ENCODE measurements at regions not wholly inside any gene's neighbourhood (a gene's known extent, or its start where the extent isn't known, plus 50 kb on each side); places are given as distances from the start of the nearest gene placed in this dataset.
"Not testable (repeated sequence)": the region's sequence is repeated elsewhere in the genome, so short reads cannot be mapped to it uniquely, and the experiment has no call there.

DNA sequence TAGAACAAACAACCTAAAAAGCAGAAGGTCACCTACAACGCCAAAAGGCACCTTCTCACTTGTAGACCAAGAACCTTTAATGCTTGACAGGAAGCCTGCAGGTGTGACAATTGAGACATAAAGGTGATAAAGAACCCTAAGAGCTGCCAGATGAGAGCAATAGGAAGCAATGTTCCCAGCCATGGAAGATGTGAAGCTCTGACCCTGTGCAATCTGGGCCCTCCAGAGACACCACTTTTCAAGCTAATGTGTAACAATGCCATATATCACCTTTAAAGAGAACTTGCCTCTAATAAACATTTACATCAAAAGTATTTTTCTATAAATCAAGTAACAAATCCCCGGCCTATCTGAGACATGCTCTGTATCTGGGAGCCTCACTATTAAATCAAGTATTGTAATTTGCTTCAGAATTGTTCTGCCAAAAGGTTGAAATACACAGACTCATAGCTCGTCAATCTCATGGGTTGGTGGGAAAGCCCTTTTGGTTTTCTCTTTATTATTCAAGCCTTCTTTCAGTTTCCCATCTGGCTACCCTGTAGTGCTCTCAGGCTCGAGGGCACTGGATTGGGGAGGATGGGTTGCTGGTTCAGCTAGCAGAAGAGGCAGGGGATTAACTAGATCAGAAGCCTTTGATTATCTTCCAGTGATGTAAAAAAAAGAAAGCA, 368.9 kb downstream of the BUD13 start:
- no peak for DNase-seq

DNA sequence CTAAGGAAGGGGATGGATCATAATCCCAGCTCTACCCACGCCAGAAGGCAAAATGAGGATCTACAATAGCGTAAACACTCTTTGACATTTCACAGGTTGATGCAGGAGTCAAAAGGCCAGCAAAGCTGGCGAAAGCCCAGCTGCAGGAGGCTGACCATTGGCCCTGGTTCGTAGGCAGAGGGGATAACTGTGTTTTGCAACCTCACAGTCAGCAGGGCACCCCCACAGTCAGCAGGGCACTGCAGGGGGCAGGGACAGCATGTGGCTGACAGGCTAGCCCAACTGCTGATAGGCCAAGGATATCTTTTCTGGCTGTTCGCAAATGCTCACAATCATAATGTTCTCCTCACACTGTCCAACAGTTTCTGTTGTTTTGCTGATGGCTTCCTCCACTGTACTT, 372.7 kb downstream of the BUD13 start:
- no peak for DNase-seq

DNA sequence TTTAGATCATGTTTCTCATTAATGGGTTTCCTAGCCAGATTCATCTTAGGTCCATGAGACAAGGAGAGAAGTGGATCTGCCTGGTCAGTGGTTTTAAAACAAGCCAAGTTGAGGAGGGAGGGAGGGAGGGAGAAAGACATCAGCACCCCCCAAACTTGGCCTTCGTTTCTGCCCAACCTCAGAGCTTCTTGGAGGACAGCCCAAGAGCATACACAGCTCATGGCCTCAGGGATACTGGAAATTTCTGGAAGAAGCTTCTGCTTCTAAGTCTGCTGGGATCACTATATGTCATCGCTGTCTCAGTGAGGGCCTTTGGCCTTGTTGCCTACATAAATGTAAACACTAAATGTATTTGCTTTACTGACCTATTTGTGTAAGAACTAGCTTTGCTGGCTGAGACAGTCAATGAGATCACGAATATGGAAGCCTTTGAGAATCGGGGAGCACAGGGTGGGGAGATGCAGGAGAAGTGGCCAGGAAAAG, 375.1 kb downstream of the BUD13 start:
- DNase-seq: no peak

DNA sequence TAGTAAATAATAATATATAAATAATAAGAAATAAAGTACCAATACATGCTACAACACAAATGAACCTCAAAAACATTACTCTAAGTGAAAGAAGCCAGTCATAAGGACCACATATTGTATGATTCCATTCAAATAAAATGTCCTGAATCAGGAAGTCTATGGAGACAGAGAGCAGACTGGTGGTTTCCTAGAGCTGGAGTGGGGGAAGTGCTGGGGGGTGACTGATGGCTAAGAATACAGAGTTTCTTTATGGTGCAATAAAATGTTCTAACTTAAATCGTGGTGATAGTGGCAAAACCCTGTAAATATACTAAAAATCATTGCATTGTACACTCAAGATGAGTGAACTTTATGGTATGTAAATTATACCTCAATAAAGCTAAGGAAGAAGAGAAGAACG, 376.5 kb downstream of the BUD13 start:
- no peak for DNase-seq

DNA sequence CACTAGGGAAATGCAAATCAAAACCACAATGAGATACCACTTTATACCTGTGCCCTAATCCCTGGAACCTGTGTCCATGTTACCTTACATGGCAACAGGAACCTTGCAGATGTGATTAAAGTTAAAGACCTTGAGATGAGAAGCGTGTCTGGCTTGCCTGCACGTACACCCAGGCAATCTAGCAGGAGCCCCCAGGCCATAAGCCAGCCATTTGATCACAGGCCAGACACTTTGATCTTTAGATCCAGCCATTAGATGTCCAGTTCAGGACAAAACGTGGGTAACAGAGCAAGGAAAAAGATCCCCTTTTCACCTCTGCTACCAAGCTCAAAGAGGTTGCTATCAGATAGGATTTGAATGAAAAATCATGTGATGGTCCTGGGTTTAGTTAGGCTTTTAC, 378.8 kb downstream of the BUD13 start:
- no peak for DNase-seq

DNA sequence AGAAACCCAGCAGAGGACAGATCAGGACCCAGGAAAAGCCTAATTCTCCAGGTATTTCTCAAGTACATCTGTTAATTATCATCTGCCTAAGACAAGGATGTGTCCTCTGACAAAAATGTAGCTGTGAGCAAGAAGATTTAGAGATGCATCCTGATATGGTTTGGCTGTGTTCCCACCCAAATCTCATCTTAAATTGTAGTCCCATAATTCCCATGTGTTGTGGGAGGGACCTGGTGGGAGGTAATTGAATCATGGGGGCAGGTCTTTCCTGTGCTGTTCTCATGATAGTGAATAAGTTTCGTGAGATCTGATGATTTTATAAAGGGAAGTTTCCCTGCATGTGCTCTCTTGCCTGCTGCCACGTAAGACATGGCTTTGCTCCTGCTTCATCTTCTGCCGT, 381.8 kb downstream of the BUD13 start:
- DNase-seq: no peak

DNA sequence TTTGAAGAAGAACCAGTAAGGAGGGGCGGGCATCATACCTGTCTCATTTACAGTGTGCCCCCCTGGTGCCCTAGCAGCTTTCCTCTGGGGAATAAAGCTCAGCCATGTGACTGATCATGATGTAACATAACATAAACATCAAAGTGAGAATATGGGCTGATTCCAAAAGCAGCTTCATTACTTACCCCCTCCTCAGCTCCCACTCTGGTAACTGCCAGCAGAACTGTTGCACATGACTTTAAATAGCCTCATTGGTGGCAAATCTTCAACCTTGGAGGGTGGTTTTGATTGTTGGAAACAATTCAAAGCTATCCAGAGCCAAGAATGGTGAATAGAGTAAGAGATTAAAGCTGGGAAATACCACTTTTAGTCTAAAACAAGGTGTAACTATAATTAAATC, 384.6 kb downstream of the BUD13 start:
- no peak for DNase-seq

DNA sequence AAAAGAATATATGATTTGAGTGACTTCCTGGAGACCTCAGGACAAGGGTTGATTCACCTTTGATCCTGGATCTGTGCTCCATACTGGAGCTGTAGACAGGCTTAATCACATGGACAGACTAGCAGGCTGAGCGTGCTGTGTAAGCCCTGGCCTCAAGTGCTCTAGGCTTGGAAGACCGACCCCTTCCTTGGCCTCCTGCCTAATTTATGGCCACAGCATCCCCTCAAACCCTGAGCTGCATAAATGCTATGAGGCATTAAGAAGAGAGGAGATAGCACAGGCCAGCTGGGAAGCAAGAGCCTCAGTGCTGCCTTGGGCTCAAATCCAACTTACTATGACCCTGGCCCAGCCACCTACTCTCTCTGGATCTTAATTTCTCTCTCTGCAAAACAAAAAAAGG, 385.1 kb downstream of the BUD13 start:
- DNase-seq: no peak

DNA sequence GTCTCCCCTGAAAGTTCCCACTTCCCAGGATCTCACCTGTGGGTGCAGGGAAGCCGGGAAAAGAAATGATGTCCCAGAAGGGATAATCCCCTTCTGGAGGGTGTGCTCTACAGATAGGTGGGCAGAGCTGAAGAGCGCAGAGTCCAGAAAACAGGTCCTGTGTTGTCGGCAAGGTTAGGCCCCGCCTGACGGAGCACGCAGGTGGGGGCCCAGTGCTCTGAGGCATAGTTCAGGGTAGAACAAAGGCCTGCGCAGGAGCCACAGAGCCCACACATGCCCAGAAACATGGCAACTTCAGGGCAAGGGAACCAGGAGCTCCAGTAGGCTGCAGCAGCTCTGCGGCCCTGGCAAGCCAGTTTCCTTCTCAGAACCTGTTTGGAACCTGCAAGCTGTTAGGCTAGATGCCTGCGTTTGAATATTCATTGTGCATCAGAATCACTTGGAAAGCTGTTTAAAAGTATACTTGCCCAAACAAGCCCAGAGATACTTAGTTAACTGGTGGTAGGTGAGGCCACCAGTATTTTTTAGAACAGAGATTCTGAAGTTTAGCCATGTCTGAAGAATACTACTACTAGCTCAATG, 386.6 kb downstream of the BUD13 start:
- no peak for DNase-seq

DNA sequence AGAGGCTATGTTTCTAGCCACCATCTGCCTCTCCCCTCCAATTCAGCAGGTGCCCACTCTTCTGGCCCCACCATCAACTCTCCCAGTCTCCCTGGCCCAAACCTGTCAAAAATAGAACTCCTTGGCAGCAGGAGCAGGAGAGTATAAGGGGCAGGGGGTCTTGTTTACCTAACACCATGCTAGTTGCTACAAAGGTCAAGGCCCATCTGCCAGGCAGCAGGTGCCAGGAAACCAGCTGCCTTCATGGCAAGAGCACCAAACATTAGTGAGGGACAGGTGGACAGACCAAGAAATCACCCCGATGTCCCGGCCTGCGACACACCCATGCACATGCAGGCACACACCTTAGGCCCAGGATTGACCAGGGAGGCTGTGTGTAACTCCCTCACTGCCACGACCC, 387.9 kb downstream of the BUD13 start:
- DNase-seq: no peak

DNA sequence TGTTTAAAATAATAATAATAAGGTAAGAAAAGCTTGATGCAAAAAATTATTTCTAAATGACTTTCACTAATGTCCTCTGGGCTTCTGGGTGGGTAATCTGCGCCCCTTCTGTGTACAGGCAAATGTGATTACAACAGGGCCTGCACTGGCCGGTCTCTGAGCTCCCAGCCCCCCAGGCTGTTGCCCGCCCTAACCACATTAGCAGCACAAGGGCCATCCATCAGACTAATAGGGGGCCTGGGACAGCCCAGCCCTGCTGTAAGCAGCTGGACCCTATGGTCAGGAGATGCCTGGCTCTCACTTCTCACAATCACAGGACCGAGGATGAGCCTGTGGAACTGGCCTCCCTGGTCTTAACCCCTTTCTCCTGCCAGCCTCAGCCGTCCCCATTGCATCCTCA, 388.4 kb downstream of the BUD13 start:
- no peak for DNase-seq

DNA sequence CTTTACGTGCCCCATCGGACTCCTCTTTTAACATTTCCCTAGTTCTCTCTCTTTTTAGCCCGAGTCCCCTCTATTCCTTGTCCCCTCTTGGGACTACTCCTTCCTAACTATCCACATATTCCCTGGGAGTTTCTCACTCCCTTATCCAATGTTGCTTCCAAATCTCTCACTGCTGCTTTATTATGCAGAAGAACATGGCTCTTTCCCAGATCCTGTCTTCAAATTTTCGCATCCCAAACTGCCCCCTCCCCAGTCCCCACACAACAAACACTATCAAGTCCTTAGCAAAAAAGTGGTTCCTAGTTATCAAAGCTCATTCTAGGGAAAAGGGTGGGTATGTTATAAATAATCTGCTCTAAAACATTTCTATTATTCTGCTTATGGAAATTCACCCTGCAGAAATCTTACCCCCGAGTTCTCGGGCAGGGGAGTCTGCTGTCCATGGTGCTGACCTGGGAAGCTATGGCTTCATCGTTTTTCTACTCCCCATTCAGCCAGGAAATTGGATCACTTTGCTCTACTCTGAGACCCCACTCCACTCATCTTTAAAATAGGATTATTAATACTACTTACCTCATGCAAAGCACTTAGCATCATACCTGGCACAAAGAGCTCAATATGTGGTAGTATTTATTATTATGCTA, 393.5 kb downstream of the BUD13 start:
- no peak for DNase-seq

DNA sequence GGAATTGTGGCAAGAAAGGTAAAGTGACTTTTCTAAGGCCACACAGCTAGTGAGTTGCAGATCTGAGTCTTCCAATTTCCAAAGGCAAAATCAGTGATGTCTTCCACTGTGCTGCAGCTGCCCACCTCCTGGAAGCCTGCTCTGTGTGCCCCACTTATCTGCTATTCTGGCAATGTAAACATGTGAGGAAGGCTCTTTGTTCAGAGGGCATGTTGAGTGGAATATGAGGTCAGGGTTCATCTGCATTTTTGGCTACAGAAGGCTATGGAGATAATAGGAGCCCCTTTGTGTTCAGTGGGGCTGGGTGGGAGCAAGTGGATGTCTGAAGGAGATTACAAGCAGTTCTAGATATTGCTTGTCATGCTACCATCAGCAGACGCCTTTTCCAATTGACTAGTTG, 396.2 kb downstream of the BUD13 start:
- no peak for DNase-seq

DNA sequence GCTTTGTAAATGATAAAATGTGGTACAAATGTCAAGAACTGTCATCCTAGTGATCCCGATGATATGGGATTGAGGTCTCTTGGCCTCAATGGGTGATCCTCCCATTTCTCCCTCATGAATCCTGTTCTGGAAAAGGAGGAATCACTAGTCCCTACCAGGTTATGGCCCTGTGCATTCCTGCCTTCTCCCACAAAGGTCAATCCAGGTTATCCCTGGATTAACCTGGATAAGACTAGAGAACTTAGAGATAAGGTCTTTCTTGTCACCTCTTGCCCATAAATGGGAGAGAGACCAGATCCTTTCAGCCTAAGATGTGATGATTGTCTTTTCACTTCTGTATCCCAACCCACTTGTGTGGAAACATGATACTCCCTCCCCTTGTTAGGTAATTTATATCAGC, 396.7 kb downstream of the BUD13 start:
- no peak for DNase-seq

DNA sequence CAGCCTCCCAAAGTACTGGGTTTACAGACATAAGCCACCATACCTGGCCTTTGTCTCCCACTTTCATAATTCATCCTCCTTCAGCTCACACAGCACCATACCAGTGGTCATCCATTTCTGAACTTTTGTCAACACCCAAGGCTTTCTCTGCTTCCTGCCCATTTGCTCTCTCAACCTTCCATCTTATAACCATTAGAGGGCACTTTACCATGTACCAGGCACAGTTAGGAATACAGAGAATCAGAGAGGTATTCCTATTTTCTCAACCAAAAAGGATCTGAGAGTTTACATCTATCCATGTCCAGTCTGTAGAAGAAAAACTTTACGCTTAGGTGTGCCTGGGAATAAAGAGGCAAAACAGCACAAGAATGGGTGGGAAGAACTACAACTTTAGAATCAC, 397.6 kb downstream of the BUD13 start:
- DNase-seq: no peak

DNA sequence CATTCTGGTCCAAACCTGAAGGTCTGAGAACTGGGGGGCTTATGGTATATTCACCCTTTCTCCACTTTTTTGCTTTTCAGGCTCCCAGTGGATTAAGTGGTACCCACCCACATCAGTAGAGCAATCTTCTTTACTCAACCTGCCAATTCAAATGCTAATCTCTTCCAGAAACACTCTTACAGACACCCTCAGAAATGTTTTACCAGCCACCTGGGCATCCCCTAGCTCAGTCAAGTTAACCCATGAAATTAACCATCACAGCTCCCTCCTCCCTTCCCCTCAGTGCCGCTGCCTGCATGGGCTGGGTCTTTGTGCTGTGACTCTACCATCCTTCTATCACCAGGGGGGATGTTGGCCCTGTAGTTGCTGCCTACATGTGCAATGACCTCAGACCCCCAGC, 398.7 kb downstream of the BUD13 start:
- DNase-seq: no peak

DNA sequence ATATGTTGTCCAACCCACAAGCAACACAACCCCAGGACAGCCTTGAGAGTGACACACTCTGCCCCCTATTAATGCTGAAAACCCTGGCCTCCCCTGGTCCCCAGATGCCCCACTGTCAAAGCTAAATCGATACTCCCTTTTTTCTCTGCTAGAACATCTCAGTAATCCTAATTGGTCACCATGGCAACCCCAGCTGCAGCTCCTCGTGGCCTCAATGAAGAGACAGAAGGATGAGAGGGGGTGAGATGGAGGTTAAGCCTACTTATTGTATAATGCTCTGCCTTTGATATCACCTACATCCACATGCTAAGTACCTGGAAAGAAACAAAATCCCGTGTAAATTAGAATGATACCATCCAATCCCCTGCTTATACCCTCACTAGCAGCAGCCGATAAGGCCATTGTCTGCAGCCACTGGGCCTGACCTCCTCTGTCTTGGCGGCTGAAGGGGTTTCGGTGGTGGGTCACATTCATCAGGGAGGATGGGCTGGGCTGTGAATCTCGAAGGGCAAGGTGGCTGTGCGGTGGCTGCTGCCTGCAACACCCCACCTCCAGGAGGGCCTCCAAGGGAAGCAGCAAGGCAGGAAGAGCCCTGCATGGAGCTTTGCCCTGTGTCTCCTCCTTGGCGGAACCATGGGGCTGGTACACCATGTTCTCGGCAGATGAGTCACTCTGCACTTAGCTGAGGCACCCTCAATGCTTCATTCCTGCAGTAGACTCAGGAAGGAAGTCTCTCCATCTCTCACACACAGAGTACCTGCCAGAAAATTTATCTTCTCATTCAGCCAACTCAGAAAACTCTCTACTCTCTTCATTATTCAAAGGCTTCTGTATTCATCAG, 399.5 kb downstream of the BUD13 start:
- DNase-seq: no peak

DNA sequence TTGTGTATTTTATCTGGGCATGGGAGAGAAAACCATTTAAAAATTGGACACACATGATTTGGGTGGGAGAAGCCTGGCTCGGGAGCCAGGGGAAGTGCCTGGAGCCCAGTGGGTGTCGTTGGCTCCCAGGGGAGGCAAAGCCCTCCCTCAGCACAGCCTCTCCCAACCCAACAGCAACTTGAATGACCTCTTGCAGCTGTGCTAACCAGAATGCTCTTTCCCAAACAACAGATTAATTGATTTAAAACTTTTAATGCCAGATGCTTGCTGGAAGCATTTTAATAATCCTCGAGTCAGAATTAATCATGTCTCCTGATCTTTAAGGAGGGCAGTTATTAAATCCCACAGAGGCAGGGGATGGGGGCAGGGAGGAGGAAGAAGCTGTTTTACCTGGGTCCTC, 401.6 kb downstream of the BUD13 start:
- DNase-seq: no peak

DNA sequence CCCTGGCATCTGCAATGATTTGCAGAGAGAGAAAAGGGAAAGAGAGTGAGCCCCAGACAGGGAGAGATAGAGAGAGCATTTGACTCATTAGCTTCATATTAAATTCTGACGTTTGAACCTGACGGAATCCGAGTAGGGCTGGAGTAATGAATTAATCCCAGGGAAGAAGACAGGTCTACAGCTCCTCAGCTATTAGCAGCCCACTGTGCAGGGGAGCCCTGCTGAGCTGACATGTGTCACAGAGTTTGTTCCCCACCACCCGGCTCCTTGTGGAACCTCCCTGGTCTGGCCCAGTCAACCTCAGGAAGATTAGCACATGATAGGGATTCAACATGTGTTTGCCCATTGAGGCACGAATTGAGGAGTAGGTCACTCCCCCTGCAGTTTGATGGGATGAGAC, 404.0 kb downstream of the BUD13 start:
- no peak for DNase-seq

DNA sequence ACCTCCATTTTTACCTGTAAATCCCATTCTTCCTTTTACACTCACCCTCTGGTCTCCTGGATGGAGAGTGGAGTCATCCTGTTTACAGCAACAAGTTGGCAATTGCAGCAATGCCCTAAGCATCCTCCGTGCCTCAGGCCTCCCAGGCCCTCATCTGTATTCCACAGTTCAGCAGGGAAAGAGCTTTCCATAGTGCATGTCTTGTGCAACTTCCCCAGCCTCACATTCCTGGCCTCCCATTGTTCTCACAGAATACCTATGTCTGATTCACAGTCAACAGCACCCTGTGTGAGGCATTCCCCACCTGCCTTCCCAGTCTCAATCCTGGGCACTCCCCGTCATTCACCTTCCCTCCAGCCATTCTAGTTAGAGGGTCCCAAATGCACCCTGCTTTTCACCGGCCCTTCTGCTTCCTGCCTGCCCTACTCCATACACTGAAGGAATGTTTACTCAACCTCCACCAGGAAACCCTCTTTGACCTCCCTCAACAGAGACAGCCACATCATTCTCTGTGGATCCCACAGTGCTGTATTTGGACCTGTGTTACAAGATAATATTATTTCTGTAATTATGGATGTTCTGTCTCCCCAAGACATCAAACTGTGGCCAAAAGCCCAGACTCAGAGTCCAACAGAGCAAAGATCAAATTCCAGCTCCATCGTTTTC, 405.7 kb downstream of the BUD13 start:
- no peak for DNase-seq

DNA sequence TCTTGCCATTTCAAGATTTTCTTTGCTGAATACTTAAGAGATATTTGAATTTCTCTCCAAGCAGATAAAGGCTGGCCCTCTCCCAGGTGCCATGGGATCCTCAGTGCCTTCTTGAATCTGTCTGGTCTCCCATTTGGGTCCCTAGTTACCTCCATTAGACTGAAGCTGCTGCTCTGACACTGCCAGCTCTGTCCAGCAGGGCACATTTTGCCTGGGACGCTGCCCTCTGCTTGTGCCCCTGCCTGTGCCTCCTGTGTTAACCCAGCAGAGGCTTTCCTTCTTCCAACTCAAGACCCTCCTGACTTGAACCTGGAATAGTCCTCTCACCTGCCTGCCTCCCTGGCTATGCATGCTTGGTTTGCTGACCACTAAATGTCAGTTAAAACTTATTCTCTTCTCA, 406.3 kb downstream of the BUD13 start:
- DNase-seq: no peak

DNA sequence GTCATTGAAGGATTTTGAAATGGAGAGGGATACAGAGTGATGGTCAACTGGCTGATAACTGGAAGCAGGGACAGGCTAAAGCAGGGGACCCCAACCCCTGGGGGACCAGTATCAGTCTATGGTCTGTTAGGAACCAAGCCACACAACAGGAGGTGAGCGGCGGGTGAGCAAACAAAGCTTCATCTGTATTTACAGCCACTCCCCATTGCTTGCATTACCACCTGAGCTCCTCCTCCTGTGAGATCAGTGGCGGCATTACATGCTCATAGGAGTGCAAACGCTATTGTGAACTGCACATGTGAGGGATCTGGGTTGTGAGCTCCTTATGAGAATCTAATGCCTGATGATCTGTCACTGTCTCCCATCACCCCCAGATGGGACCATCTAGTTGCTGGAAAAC, 407.9 kb downstream of the BUD13 start:
- DNase-seq: not testable (repeated sequence)

DNA sequence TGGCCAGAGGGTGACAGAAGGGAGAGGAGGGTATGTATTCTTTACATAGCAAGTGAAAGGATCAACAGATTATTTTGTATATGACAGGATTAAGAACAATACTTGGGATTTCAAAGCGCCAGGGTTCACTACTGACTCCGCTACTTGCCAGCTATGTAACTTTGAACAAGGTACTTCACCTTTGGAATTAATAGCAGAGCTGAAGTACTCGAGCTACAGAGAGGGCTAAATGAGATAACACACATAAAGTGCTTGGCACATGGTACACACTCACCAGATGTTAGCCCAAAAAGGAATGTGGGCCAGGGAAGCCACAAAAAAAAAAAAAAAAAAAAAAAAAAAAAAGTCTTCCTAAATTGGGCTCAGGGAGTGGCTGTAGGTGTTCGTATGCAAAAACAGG, 408.4 kb downstream of the BUD13 start:
- DNase-seq: no peak
